SU-DHL-6 (cell line): ENCODE measurements at regions not wholly inside any gene's neighbourhood (a gene's known extent, or its start where the extent isn't known, plus 50 kb on each side); places are given as distances from the start of the nearest gene placed in this dataset.

Experiments
- CTCF ChIP-seq: fragments of 200-600 bp; sonication (generic); IDR thresholded peaks from one replicate; pipeline ENCODE4 v1.5.1; 2017; ENCODE audit warnings: antibody characterized with exemption, mild to moderate bottlenecking, low read length, moderate library complexity; ENCODE audit not compliant: insufficient read depth, poor library complexity, severe bottlenecking
- EZH2phosphoT487 ChIP-seq: fragments of 200-600 bp; sonication (generic), shearing (Covaris generic); conservative IDR thresholded peaks from 2 replicates; pipeline ENCODE4 v1.6.1; 2018; ENCODE audit warnings: mild to moderate bottlenecking, antibody characterized with exemption, low read length, moderate library complexity, mixed read lengths

- TF ChIP-seq CTCF (no peak), EZH2phosphoT487 (no peak)
Observed at GRCh38 chr15:96687388-96688107, 357.0 kb downstream of the NR2F2 start.
